Osteocyte (in vitro differentiated cells): ENCODE measurements at regions not wholly inside any gene's neighbourhood (a gene's known extent, or its start where the extent isn't known, plus 50 kb on each side); places are given as distances from the start of the nearest gene placed in this dataset.

Experiments used
- DNase-seq: peaks from one replicate; pipeline ENCODE4 v3.0.0; 2021; ENCODE audit warnings: mixed read lengths; ENCODE audit not compliant: unreplicated experiment; ENCODE audit errors: extremely low spot score
- H3K27ac Mint-ChIP-seq: one replicate; pipeline ENCODE4 v1.8.0; 2021; ENCODE audit warnings: mild to moderate bottlenecking, mixed read lengths; ENCODE audit not compliant: unreplicated experiment
- H3K27me3 Mint-ChIP-seq: one replicate; pipeline ENCODE4 v1.8.0; 2021; ENCODE audit warnings: mixed read lengths; ENCODE audit not compliant: unreplicated experiment
- H3K36me3 Mint-ChIP-seq: one replicate; pipeline ENCODE4 v1.8.0; 2021; ENCODE audit warnings: mixed read lengths; ENCODE audit not compliant: unreplicated experiment
- H3K4me1 Mint-ChIP-seq: one replicate; pipeline ENCODE4 v1.8.0; 2021; ENCODE audit warnings: mixed read lengths; ENCODE audit not compliant: unreplicated experiment
- H3K4me3 Mint-ChIP-seq: one replicate; pipeline ENCODE4 v1.8.0; 2021; ENCODE audit warnings: mild to moderate bottlenecking, moderate library complexity, mixed read lengths; ENCODE audit not compliant: unreplicated experiment
- H3K9me3 Mint-ChIP-seq: one replicate; pipeline ENCODE4 v1.8.0; 2021; ENCODE audit warnings: mixed read lengths; ENCODE audit not compliant: unreplicated experiment
- TF ChIP-seq, protein P1 (sequence below): fragments of 200-600 bp; sonication (generic); IDR thresholded peaks from 2 replicates; pipeline ENCODE4 v1.5.0; 2021; ENCODE audit warnings: antibody characterized with exemption, mild to moderate bottlenecking, moderate library complexity

GRCh38 chr20:11982289-11982954 is 64.7 kb downstream of the BTBD3 start:
- Mint-ChIP-seq H3K9me3 (no peaks in the 10 kb centered on the region), H3K4me1 (no peaks in the 10 kb centered on the region), H3K36me3 (no peaks in the 10 kb centered on the region), H3K27ac (no peak overlapping the region), H3K27me3 (peaks cover 20% of the 10 kb centered on the region), H3K4me3 (no peak overlapping the region)
- TF ChIP-seq, protein P1, sequence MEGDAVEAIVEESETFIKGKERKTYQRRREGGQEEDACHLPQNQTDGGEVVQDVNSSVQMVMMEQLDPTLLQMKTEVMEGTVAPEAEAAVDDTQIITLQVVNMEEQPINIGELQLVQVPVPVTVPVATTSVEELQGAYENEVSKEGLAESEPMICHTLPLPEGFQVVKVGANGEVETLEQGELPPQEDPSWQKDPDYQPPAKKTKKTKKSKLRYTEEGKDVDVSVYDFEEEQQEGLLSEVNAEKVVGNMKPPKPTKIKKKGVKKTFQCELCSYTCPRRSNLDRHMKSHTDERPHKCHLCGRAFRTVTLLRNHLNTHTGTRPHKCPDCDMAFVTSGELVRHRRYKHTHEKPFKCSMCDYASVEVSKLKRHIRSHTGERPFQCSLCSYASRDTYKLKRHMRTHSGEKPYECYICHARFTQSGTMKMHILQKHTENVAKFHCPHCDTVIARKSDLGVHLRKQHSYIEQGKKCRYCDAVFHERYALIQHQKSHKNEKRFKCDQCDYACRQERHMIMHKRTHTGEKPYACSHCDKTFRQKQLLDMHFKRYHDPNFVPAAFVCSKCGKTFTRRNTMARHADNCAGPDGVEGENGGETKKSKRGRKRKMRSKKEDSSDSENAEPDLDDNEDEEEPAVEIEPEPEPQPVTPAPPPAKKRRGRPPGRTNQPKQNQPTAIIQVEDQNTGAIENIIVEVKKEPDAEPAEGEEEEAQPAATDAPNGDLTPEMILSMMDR: no peak
- no peak for DNase-seq

- no peaks in the 10 kb centered on the region for H3K9me3 Mint-ChIP-seq
- H3K27me3 Mint-ChIP-seq: peaks cover 20% of the 10 kb centered on the region
- no peaks in the 10 kb centered on the region for H3K4me1 Mint-ChIP-seq
- H3K27ac Mint-ChIP-seq: no peak overlapping the region
- no peaks in the 10 kb centered on the region for H3K36me3 Mint-ChIP-seq
- TF ChIP-seq, protein P1: no peak
- no peak for DNase-seq
- no peak overlapping the region for H3K4me3 Mint-ChIP-seq
Observed at GRCh38 chr20:11982955-11983470, 65.3 kb downstream of the BTBD3 start.

- Mint-ChIP-seq H3K4me3 (no peak overlapping the region), H3K27me3 (peaks cover 11% of the 10 kb centered on the region), H3K27ac (no peak overlapping the region), H3K4me1 (no peaks in the 10 kb centered on the region), H3K9me3 (no peaks in the 10 kb centered on the region), H3K36me3 (no peaks in the 10 kb centered on the region)
- DNase-seq: no peak
- TF ChIP-seq, protein P1: no peak
Observed at GRCh38 chr20:11986954-11987353, 69.3 kb downstream of the BTBD3 start.

- no peak for DNase-seq
- TF ChIP-seq, protein P1: no peak
- H3K4me1 Mint-ChIP-seq: no peaks in the 10 kb centered on the region
- no peak overlapping the region for H3K4me3 Mint-ChIP-seq
- H3K27ac Mint-ChIP-seq: no peak overlapping the region
- peaks cover 6% of the 10 kb centered on the region for H3K27me3 Mint-ChIP-seq
- no peaks in the 10 kb centered on the region for H3K36me3 Mint-ChIP-seq
- no peaks in the 10 kb centered on the region for H3K9me3 Mint-ChIP-seq
Observed at GRCh38 chr20:11987526-11987925, 69.8 kb downstream of the BTBD3 start.

- H3K4me1 Mint-ChIP-seq: no peaks in the 10 kb centered on the region
- peaks cover 3% of the 10 kb centered on the region for H3K27me3 Mint-ChIP-seq
- TF ChIP-seq, protein P1: no peak
- DNase-seq: no peak
- H3K36me3 Mint-ChIP-seq: no peaks in the 10 kb centered on the region
- H3K9me3 Mint-ChIP-seq: no peaks in the 10 kb centered on the region
- no peak overlapping the region for H3K27ac Mint-ChIP-seq
- H3K4me3 Mint-ChIP-seq: no peak overlapping the region
Observed at GRCh38 chr20:11989018-11989771, 71.5 kb downstream of the BTBD3 start.
